DOHH2 (cell line): ENCODE measurements at regions not wholly inside any gene's neighbourhood (a gene's known extent, or its start where the extent isn't known, plus 50 kb on each side); places are given as distances from the start of the nearest gene placed in this dataset.

Experiments
- H3F3A ChIP-seq: fragments of 200-600 bp; sonication (generic), shearing (Covaris generic); 2 replicates; pipeline ENCODE4 v1.6.0; 2016; ENCODE audit warnings: antibody characterized with exemption, mild to moderate bottlenecking; ENCODE audit not compliant: control insufficient read depth, insufficient read depth
- H3K27ac ChIP-seq: fragments of 200-600 bp; sonication (generic); 2 replicates; pipeline ENCODE4 v1.5.1; 2014; ENCODE audit warnings: low read depth, mild to moderate bottlenecking, low read length, moderate library complexity
- H3K27me3 ChIP-seq: fragments of 200-600 bp; sonication (generic); 2 replicates; pipeline ENCODE4 v1.6.1; 2014; ENCODE audit warnings: mild to moderate bottlenecking, low read length, mixed read lengths; ENCODE audit not compliant: control insufficient read depth
- H3K36me3 ChIP-seq: fragments of 200-600 bp; sonication (generic); 2 replicates; pipeline ENCODE4 v1.6.1; 2014; ENCODE audit warnings: mild to moderate bottlenecking, low read length, moderate library complexity, mixed read lengths; ENCODE audit not compliant: control insufficient read depth
- H3K4me1 ChIP-seq: fragments of 200-600 bp; sonication (generic); 2 replicates; pipeline ENCODE4 v1.6.1; 2014; ENCODE audit warnings: mild to moderate bottlenecking, low read length, mixed read lengths; ENCODE audit not compliant: control insufficient read depth
- H3K4me2 ChIP-seq: fragments of 200-600 bp; sonication (generic); 2 replicates; pipeline ENCODE4 v1.6.0; 2014; ENCODE audit warnings: mild to moderate bottlenecking, low read length, moderate library complexity
- H3K4me3 ChIP-seq: fragments of 200-600 bp; sonication (generic); 2 replicates; pipeline ENCODE4 v1.5.1; 2014; ENCODE audit warnings: mild to moderate bottlenecking, low read length, mixed read lengths
- H3K79me2 ChIP-seq: fragments of 200-600 bp; sonication (generic); 2 replicates; pipeline ENCODE4 v1.6.1; 2014; ENCODE audit warnings: mild to moderate bottlenecking, low read length, mixed read lengths; ENCODE audit not compliant: control insufficient read depth
- H3K9me2 ChIP-seq: fragments of 200-600 bp; sonication (generic); replicated peaks from 2 replicates; pipeline ENCODE4 v1.6.1; 2014; ENCODE audit warnings: mild to moderate bottlenecking, low read length, mixed read lengths; ENCODE audit not compliant: control insufficient read depth
- H3K9me3 ChIP-seq: fragments of 200-600 bp; sonication (generic); 2 replicates; pipeline ENCODE4 v1.6.1; 2014; ENCODE audit warnings: antibody characterized with exemption, low read length, mixed read lengths; ENCODE audit not compliant: control insufficient read depth, insufficient read depth
- H4K20me1 ChIP-seq: fragments of 200-600 bp; sonication (generic); 2 replicates; pipeline ENCODE4 v1.6.0; 2014; ENCODE audit warnings: low read depth, mild to moderate bottlenecking, antibody characterized with exemption, low read length, moderate library complexity; ENCODE audit not compliant: control insufficient read depth, insufficient read depth
- EZH2phosphoT487 ChIP-seq: fragments of 200-600 bp; sonication (generic); IDR thresholded peaks from 2 replicates; pipeline ENCODE4 v1.6.1; 2017; ENCODE audit warnings: borderline replicate concordance, mild to moderate bottlenecking, antibody characterized with exemption, low read length, moderate library complexity, mixed read lengths
- TF ChIP-seq, protein P1 (sequence below): fragments of 200-600 bp; sonication (generic); IDR thresholded peaks from one replicate; pipeline ENCODE4 v1.5.1; 2014; ENCODE audit warnings: antibody characterized with exemption, mild to moderate bottlenecking, low read depth, low read length; ENCODE audit not compliant: poor library complexity, severe bottlenecking

GRCh38 chr1:96472471-96472870 is 249.1 kb upstream of the PTBP2 start:
- Histone ChIP-seq H3K4me3 (no peak overlapping the region), H3K79me2 (no peaks in the 10 kb centered on the region), H3K4me2 (no peak overlapping the region), H3K9me2 (no peaks in the 10 kb centered on the region), H3K9me3 (no peaks in the 10 kb centered on the region), H3F3A (no peaks in the 10 kb centered on the region), H3K27ac (no peak overlapping the region), H3K36me3 (no peaks in the 10 kb centered on the region), H3K27me3 (no peaks in the 10 kb centered on the region), H4K20me1 (no peaks in the 10 kb centered on the region), H3K4me1 (no peaks in the 10 kb centered on the region)
- TF ChIP-seq, protein P1, sequence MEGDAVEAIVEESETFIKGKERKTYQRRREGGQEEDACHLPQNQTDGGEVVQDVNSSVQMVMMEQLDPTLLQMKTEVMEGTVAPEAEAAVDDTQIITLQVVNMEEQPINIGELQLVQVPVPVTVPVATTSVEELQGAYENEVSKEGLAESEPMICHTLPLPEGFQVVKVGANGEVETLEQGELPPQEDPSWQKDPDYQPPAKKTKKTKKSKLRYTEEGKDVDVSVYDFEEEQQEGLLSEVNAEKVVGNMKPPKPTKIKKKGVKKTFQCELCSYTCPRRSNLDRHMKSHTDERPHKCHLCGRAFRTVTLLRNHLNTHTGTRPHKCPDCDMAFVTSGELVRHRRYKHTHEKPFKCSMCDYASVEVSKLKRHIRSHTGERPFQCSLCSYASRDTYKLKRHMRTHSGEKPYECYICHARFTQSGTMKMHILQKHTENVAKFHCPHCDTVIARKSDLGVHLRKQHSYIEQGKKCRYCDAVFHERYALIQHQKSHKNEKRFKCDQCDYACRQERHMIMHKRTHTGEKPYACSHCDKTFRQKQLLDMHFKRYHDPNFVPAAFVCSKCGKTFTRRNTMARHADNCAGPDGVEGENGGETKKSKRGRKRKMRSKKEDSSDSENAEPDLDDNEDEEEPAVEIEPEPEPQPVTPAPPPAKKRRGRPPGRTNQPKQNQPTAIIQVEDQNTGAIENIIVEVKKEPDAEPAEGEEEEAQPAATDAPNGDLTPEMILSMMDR: no peak
- no peak for TF ChIP-seq EZH2phosphoT487

DNA sequence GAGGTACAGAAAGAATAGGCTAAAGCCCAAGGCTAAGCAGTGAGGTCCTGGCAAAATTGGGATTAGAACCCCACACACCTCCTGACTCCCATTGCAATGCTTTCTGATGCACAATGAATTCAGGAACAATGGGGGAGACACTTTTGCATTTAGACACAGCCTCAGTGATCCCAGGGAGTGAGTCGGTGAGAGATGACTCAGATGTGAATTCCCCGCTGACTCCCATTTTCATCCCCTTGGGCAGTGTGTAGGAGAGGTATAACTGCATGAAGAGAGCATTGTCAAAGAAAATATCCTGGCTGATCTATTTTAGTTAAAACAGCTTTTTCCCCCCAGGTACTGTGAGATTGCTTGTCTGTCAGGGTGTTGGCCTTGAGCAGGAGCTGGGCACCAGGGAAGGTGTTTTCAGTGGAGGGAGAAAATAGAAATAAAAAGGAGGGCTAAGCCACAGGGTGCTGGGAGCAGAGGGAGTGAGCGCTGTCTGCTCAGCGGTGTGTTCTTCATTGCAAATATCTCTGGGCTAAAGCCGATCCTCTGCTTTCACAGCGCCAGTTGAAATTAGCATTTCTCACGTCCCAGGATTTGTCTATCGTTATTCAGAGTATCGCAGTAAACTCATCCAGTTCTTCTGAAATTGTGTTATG is 247.7 kb upstream of the PTBP2 start:
- H3K79me2 ChIP-seq: no peaks in the 10 kb centered on the region
- H3K36me3 ChIP-seq: no peaks in the 10 kb centered on the region

DNA sequence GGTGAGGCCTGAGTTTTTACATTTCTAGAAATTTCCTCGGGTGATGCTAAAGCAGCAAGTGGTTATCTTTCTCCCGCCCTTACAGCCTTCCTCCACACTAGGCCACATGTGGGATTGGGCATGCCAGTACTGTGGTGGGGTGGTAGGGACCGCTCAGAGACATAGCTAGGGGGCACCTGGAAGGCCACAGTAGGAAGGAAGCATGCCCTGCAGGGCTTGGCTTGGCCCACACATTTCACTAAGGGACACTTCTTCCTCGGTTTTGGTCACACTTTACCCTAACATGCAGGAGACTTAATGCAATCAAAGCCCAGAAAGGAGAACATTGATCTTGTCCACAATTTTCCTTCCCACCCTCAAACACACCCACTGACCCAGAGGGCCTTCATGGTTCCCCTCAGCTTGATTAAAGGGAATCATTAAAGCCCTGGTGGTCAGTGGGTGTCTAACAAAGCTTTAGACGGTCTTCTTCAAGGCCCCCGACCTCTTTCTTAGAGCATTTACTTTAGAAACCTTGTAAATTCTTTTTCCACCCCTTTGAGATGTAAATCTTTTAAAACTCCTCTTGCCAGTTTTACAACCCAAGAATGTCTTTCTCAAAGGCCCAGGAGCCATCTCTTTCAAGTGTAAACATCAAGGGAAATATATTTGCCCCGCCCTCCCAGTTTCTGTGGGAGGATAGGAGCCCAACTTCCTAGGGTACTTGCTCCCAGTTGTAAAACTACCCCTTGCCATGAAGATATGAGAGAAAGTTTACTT is 246.4 kb upstream of the PTBP2 start:
- Histone ChIP-seq H3K9me2 (no peaks in the 10 kb centered on the region), H3K36me3 (no peaks in the 10 kb centered on the region), H3K9me3 (no peaks in the 10 kb centered on the region), H3K4me1 (no peaks in the 10 kb centered on the region), H3K4me3 (no peak overlapping the region), H3K27ac (no peak overlapping the region), H3K79me2 (no peaks in the 10 kb centered on the region), H3K27me3 (no peaks in the 10 kb centered on the region), H4K20me1 (no peaks in the 10 kb centered on the region), H3K4me2 (no peak overlapping the region), H3F3A (no peaks in the 10 kb centered on the region)
- no peak for TF ChIP-seq EZH2phosphoT487
- TF ChIP-seq, protein P1: no peak

More for the DNA sequence above, 247.7 kb upstream of the PTBP2 start:
- Histone ChIP-seq H4K20me1 (no peaks in the 10 kb centered on the region), H3K4me1 (no peaks in the 10 kb centered on the region), H3K4me3 (no peak overlapping the region), H3K9me2 (no peaks in the 10 kb centered on the region), H3K4me2 (no peak overlapping the region), H3K27ac (no peak overlapping the region), H3F3A (no peaks in the 10 kb centered on the region), H3K9me3 (no peaks in the 10 kb centered on the region), H3K27me3 (no peaks in the 10 kb centered on the region)
- no peak for TF ChIP-seq EZH2phosphoT487
- TF ChIP-seq, protein P1: no peak
